HG03575 (cell line): ENCODE measurements at regions not wholly inside any gene's neighbourhood (a gene's known extent, or its start where the extent isn't known, plus 50 kb on each side); places are given as distances from the start of the nearest gene placed in this dataset.
A peak's percentile ranks its signal among the peaks of the same experiment; 100 is the strongest.

Experiments
- ATAC-seq: cut with Tn5 transposase; IDR thresholded peaks from one replicate; pipeline ENCODE4 v1.9.1; 2021; ENCODE audit not compliant: unreplicated experiment, insufficient number of reproducible peaks, low FRiP score; ENCODE audit errors: extremely low read depth

DNA sequence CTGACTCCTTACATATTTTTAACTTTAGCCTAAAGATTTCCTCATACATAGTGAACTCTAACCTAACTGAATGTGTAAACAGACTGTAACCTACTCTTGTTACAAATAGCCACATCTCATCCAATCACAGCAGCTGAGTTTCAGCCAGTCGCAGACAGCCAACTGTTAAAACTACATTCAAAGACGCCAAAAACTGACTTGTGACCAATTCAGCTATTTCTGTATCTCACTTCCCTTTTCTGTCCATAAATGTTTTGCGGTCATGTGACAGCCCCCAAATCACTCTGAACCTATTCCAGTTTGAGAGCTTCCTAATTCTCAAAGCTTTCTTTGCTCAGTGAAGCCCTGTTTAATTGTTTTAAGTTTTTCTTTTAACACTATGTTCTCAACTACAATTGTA lies 2731.9 kb downstream of the ARAP2 start:
- ATAC-seq: peak; percentile 57

- ATAC-seq: no peak
Observed at GRCh38 chr4:33518856-33519255, 2725.5 kb downstream of the ARAP2 start.

GRCh38 chr4:33532821-33533220 lies 2711.5 kb downstream of the ARAP2 start:
- no peak for ATAC-seq

- no peak for ATAC-seq
Observed at GRCh38 chr4:33536898-33537297, 2707.4 kb downstream of the ARAP2 start.

DNA sequence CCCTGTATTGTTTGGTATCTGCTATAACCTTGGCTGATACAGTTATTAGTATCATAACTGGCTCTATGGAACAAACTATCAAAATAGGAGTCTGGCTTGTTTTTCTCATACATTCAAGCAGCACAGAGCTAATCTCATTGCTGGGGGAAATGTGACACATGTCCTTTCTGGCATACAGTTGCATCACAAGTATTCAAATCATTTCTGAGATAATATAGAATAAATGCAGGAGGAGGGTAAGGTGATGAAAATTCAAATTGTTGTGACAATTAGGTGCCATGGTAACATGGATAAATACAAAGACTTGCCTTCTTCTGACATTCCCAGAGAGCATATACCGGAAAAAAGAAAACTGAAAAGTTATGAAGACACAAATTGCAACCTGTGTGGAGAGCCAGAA lies 2706.8 kb downstream of the ARAP2 start:
- no peak for ATAC-seq

DNA sequence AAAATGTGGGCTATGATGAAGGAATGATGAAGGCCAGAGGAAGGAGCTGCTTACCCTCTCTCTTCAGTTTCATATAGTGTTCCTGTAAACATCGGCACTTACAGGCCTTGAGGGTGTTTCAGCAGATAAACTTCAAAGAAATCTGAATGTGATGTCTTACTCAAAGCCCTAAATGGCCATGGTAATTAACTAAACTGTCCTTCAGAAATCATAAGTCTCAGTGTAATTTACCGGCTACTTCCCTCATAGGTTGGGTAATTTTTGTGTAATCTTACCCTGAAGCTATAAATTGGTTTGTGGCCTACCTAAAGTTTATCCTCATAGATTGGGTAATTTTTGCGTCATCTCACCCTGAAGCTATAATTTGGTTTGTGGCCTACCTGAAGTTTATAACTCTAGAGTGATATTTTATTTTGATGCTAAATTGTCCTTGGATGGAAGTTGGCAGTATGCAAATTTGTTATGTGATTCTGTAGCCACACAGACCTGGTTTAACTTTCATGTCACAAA lies 2700.3 kb downstream of the ARAP2 start:
- no peak for ATAC-seq

- no peak for ATAC-seq
Observed at GRCh38 chr4:33551244-33551643, 2693.1 kb downstream of the ARAP2 start.

- no peak for ATAC-seq
Observed at GRCh38 chr4:33561259-33561658, 2683.1 kb downstream of the ARAP2 start.

DNA sequence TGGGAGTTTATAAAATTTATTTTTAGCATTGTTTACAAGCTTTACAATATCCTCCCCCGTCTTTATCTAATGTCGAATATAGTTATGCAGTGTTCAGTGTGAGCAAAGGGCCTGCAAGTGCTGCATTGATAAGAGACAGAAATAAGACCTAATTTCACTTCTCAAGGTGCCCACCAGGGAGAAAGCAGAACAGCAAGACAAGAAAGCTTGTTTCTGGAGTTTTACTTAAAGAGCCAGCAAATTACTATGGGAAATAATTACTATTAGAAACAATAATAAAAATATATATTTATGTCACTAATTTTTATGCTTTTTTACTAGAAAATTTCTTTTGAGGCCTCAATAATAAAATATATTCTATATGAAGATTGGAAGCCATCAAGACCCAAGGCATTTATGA lies 2677.7 kb downstream of the ARAP2 start:
- no peak for ATAC-seq

DNA sequence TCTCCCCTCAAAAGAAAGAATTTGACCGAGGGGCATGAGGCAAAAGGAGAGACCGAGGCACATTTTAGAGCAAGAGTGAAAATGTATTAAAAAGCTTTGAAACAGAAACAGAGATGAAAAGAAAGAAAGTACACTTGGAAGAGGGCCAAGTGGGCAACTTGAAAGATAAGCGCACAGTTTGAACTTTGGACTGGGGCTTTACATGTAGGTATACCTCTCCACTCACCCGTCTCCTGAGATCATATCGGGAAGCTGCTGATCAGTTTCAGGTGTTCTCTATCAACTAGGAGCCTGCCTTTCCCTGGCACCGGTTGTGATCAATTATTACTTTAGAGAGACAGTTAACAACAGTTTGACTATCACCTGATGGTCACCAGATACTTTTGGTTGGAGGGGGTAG lies 2666.5 kb downstream of the ARAP2 start:
- no peak for ATAC-seq

GRCh38 chr4:33579951-33580350 lies 2664.4 kb downstream of the ARAP2 start:
- no peak for ATAC-seq

- no peak for ATAC-seq
Observed at GRCh38 chr4:33592701-33593100, 2651.6 kb downstream of the ARAP2 start.

- ATAC-seq: no peak
Observed at GRCh38 chr4:33606951-33607350, 2637.4 kb downstream of the ARAP2 start.

DNA sequence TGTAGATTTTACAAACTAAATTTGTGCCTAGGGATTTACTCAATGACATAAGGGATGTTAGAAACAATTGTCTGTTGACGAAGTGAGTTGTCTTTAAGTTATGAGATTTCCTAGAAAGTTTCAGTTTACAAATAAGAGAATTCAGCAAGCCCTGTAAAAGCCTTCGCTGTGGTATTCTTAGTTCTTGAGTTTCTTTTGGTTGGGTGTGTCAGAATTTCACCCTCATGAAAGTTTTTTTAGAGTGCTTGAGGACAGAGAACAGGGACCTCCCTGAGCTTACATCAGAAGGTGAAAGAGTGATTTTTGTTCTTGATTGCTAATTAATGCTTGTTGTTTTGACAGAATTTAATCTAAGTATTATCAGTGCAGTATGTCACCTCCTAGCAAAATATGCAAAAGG lies 2628.2 kb downstream of the ARAP2 start:
- no peak for ATAC-seq

DNA sequence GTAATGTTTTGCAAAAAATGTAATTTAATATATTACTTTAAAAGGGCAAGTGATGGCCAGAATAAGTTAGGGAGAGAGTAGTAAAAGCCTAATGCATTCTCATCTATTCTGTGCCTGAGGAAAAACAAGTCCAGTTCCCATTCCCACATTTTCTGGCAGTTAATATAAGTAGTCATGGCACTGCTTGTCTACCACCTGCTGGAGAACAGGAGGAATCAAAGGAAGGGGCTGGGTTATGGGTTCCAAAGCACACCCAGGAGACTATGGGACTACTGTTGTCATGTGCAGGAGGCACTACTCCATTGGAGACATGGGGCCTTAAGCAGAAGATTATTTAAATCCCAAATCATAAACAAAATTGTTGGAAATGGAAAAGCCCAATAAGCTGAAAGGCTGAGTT lies 2618.6 kb downstream of the ARAP2 start:
- ATAC-seq: no peak

GRCh38 chr4:33626221-33626620 lies 2618.1 kb downstream of the ARAP2 start:
- no peak for ATAC-seq

DNA sequence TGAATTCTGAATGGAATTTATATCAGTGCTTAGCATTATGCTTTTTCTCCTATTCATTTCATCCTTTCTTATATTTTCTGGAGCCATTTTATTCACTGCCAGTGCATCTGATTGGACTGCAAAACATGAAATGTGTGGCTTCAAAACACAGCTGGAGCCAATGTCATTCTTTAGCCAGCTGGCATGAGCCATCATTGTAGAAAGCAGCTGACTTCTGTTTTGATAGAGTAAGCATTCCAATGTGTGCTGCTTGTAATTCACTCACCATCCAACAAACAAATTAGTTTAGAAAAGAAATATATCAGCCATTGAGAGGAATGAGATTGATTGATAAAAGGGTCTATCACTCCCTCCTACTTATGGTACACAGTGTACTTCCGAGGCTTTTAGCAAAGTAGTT lies 2616.0 kb downstream of the ARAP2 start:
- no peak for ATAC-seq

DNA sequence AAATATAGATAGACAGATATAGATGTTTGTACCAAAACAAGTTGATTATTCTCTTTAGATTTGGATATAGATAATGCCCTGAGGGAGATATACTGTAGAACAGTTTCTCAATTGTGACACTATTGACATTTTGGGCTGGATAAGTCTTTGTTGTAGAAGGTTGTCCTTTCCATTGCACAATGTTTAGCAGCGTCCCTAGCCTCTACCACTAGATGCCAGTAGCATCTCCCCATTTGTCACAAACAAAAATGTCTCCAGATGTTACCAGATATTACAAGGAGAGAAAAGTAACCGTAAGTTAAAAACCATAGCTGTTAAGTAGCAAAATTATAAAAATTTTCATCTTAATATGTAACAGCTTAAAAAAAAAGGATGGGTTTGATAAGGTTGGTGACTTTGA lies 2595.3 kb downstream of the ARAP2 start:
- no peak for ATAC-seq

DNA sequence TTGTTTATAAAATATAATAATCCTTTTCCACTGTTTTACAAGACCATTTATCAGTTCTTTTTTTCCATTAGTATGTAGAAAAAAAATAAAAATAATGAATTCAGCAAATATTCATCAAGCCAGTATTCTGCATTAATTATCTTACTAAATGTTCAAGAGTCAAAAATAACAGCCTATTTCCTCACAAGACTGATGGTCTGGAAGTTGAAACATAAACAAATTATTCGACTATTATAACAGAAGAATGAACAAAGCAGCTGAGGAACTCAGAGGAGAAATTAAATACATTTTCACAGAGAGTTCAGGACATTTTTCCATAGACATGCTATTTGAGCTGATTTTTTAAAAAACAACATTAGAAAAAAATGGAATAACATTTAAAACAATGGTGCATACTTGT lies 2594.8 kb downstream of the ARAP2 start:
- ATAC-seq: no peak

DNA sequence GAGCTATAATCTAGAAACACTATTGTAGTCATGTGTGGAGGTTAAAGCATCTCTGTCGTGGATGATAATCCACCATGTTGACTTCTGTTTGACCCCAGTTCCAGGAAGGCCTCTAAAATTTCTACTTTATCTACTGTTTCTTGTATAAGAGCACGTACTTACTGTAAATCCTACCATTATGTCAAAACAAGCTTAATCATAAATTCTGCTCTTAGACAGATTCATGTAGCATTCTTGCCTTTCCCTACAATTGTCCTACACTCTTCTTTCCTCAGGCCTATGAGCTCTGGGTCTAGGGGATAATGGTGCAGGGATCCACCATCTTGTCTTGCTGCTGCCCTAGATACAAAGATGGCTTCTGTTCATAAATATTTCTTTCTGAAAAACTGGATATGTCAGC lies 2594.3 kb downstream of the ARAP2 start:
- ATAC-seq: no peak

DNA sequence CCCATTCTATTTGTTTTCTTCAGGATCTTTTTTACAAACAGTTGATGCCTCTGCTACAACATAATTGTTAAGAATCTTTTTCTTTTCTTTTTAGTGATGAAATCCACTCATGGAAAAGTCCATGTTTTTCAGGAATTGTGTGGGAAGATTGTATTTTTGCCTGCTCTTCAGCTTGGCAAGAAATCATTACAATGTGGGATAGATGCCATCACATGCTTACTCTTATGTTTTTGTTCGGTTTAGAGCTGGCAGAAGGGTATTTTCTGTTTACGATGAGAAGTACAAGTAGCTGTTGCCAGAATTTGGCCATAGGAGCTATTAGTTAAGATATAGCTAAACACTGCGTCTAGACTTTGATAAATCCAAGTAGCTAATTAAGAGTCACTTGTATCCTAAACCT lies 2585.3 kb downstream of the ARAP2 start:
- ATAC-seq: no peak

DNA sequence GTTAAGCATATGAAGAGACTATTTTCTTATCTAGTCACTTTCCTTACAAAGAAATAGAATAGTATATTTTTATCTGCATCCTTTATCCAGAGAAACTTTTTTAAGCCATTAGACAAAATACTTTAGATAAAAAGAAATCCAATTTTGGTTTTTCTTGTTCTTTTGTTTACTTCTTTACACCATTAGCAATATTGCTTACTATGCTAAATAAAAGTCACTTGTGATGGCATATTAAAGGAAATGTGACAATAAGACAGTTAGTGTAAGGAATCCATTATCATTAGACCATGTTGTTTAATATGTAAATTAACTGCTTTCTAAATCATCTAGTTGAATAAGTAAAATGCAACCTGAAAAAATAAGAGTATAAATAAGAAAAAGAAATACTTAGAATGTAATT lies 2582.7 kb downstream of the ARAP2 start:
- ATAC-seq: no peak
